ENCODE measurements at regions not wholly inside any gene's neighbourhood (a gene's known extent, or its start where the extent isn't known, plus 50 kb on each side); places are given as distances from the start of the nearest gene placed in this dataset.

GRCh38 chr11:42172441-42172840, 713.0 kb upstream of the LRRC4C start:
- TF ChIP-seq CTCF (IDR thresholded peaks at IDR 0.05) (no peak), POLR2A (IDR thresholded peaks at IDR 0.05) (no peak)

Measured in esophagus squamous epithelium (tissue), 4 donors.